ENCODE measurements at regions not wholly inside any gene's neighbourhood (a gene's known extent, or its start where the extent isn't known, plus 50 kb on each side); places are given as distances from the start of the nearest gene placed in this dataset.

- TF ChIP-seq ARID4B (CRISPR knock-in tag; IDR thresholded peaks at IDR 0.05; ENCODE audit: borderline replicate concordance), result no peak
- no peak for TF ChIP-seq GABPB1 (CRISPR knock-in tag; IDR thresholded peaks at IDR 0.05)
- TF ChIP-seq JAZF1 (CRISPR knock-in tag; IDR thresholded peaks at IDR 0.05), result no peak
- TF ChIP-seq NFYB (CRISPR knock-in tag; conservative IDR thresholded peaks at IDR 0.05; ENCODE audit: low read depth), result no peak
- no peak for TF ChIP-seq USF2 (CRISPR knock-in tag; IDR thresholded peaks at IDR 0.05)
- no peak for TF ChIP-seq ZNF219 (CRISPR knock-in tag; IDR thresholded peaks at IDR 0.05; ENCODE audit: borderline replicate concordance)
- no peak for TF ChIP-seq TP53 (CRISPR knock-in tag; IDR thresholded peaks at IDR 0.05)
- TF ChIP-seq GTF2I (CRISPR knock-in tag; conservative IDR thresholded peaks at IDR 0.05), result no peak
- TF ChIP-seq CTCF (IDR thresholded peaks at IDR 0.05), result no peak
- no peak for TF ChIP-seq OVOL2 (CRISPR knock-in tag; IDR thresholded peaks at IDR 0.05; ENCODE audit: borderline replicate concordance)
- no peak for TF ChIP-seq FOXJ3 (CRISPR knock-in tag; IDR thresholded peaks at IDR 0.05; ENCODE audit: borderline replicate concordance)
These were observed 414.6 kb downstream of the CAAP1 start (continued) for GRCh38 chr9:26477963-26478362.

GRCh38 chr9:26471261-26471660 is 421.3 kb downstream of the CAAP1 start:
- Mint-ChIP-seq H3K36me3 (no peaks in the 10 kb centered on the region), H3K9me3 (peaks cover 5% of the 10 kb centered on the region), H3K27me3 (ENCODE audit: low read depth) (no peaks in the 10 kb centered on the region), H3K4me1 (no peaks in the 10 kb centered on the region), H3K4me3 (no peak overlapping the region), H3K27ac (no peak overlapping the region)
- TF ChIP-seq PREB (CRISPR knock-in tag; IDR thresholded peaks at IDR 0.05; ENCODE audit: borderline replicate concordance) (no peak), ZNF532 (CRISPR knock-in tag; IDR thresholded peaks at IDR 0.05; ENCODE audit: borderline replicate concordance) (no peak), SMAD3 (CRISPR knock-in tag; IDR thresholded peaks at IDR 0.05; ENCODE audit: borderline replicate concordance) (no peak), ZNF263 (CRISPR knock-in tag; IDR thresholded peaks at IDR 0.05; ENCODE audit: low read depth) (no peak)
- CTCF ChIA-PET, result no interaction called here
- POLR2A ChIA-PET, result no interaction called here
- DNase-seq (ENCODE audit: low spot score), result no peak
- no peak for ATAC-seq
